HG02623 (cell line): ENCODE measurements at regions not wholly inside any gene's neighbourhood (a gene's known extent, or its start where the extent isn't known, plus 50 kb on each side); places are given as distances from the start of the nearest gene placed in this dataset.
A peak's percentile ranks its signal among the peaks of the same experiment; 100 is the strongest.
"Not testable (repeated sequence)": the region's sequence is repeated elsewhere in the genome, so short reads cannot be mapped to it uniquely, and the experiment has no call there.

ENCODE experiments used
- ATAC-seq: cut with Tn5 transposase; IDR thresholded peaks from one replicate; pipeline ENCODE4 v1.9.1; 2021; ENCODE audit warnings: moderate library complexity; ENCODE audit not compliant: unreplicated experiment

GRCh38 chr12:67034110-67034879, 234.9 kb upstream of the CAND1 start:
- no peak for ATAC-seq

- no peak for ATAC-seq
Measured at GRCh38 chr12:67035121-67035520, 234.0 kb upstream of the CAND1 start.

- no peak for ATAC-seq
Measured at GRCh38 chr12:67038486-67038885, 230.7 kb upstream of the CAND1 start.

GRCh38 chr12:67039995-67040860, 228.9 kb upstream of the CAND1 start:
- no peak for ATAC-seq

- ATAC-seq, result no peak
Measured at GRCh38 chr12:67040861-67041137, 228.4 kb upstream of the CAND1 start.

- ATAC-seq, result no peak
Measured at GRCh38 chr12:67042697-67043131, 226.4 kb upstream of the CAND1 start.

GRCh38 chr12:67043771-67044170, 225.4 kb upstream of the CAND1 start:
- no peak for ATAC-seq

GRCh38 chr12:67045650-67046049, 223.5 kb upstream of the CAND1 start:
- no peak for ATAC-seq

- ATAC-seq, result no peak
Measured at GRCh38 chr12:67046062-67046461, 223.1 kb upstream of the CAND1 start.

- ATAC-seq, result no peak
Measured at GRCh38 chr12:67047634-67048033, 221.5 kb upstream of the CAND1 start.

- no peak for ATAC-seq
Measured at GRCh38 chr12:67048371-67048770, 220.8 kb upstream of the CAND1 start.

- ATAC-seq, result not testable (repeated sequence)
Measured at GRCh38 chr12:67049199-67049598, 220.0 kb upstream of the CAND1 start.

GRCh38 chr12:67052981-67053380, 216.2 kb upstream of the CAND1 start:
- no peak for ATAC-seq

- ATAC-seq, result no peak
Measured at GRCh38 chr12:67056329-67056728, 212.8 kb upstream of the CAND1 start.

GRCh38 chr12:67057072-67057471, 212.1 kb upstream of the CAND1 start:
- no peak for ATAC-seq

- no peak for ATAC-seq
Measured at GRCh38 chr12:67062193-67062592, 207.0 kb upstream of the CAND1 start.

- no peak for ATAC-seq
Measured at GRCh38 chr12:67067453-67068203, 201.5 kb upstream of the CAND1 start.

- ATAC-seq, result no peak
Measured at GRCh38 chr12:67068204-67068731, 200.9 kb upstream of the CAND1 start.

- ATAC-seq, result peak; percentile 45
Measured at GRCh38 chr12:67068761-67069450, 200.3 kb upstream of the CAND1 start.

- peak; percentile 55 for ATAC-seq
Measured at GRCh38 chr12:67069451-67070306, 199.5 kb upstream of the CAND1 start.
